OCI-LY7 (cell line): ENCODE measurements at regions not wholly inside any gene's neighbourhood (a gene's known extent, or its start where the extent isn't known, plus 50 kb on each side); places are given as distances from the start of the nearest gene placed in this dataset.

Experiments
- BruUV-seq: library from RNA; stranded (reverse); fragments of 400-500 nt; replicated peaks from 2 replicates; lab custom pipeline; 2021; lab: Mats Ljungman, UMichigan
- CTCF ChIA-PET: fragments of 300-600 bp; sonication (Branson Sonifier 250); formaldehyde crosslinking; loops from one replicate; lab custom pipeline; 2022; ENCODE audit warnings: antibody characterized with exemption; ENCODE audit not compliant: unreplicated experiment; lab: Charles Lee
- POLR2A ChIA-PET: fragments of 300-600 bp; sonication (Branson Sonifier 250); formaldehyde crosslinking; loops from one replicate; lab custom pipeline; 2022; ENCODE audit warnings: antibody characterized with exemption; lab: Charles Lee
- DNase-seq: peaks from one replicate; pipeline ENCODE4 v3.0.0-alpha.2; 2015; ENCODE audit warnings: low spot score
- H2AFZ ChIP-seq: fragments of 200-600 bp; sonication (generic), shearing (Covaris generic); 2 replicates; pipeline ENCODE4 v1.6.1; 2014; ENCODE audit warnings: mild to moderate bottlenecking, antibody characterized with exemption, low read length, moderate library complexity
- H3K27ac ChIP-seq: fragments of 200-600 bp; sonication (generic); 2 replicates; pipeline ENCODE4 v1.5.1; 2014; ENCODE audit warnings: mixed run types, low read depth, mild to moderate bottlenecking, moderate library complexity, low read length, inconsistent platforms; ENCODE audit not compliant: poor library complexity, severe bottlenecking
- H3K36me3 ChIP-seq: fragments of 200-600 bp; sonication (generic); 2 replicates; pipeline ENCODE4 v1.6.1; 2014; ENCODE audit warnings: mild to moderate bottlenecking, antibody characterized with exemption, low read length, moderate library complexity, mixed read lengths; ENCODE audit not compliant: insufficient read depth
- H3K4me1 ChIP-seq: fragments of 200-600 bp; sonication (generic); 2 replicates; pipeline ENCODE4 v1.5.1; 2014; ENCODE audit warnings: mild to moderate bottlenecking, low read length; ENCODE audit not compliant: insufficient read depth, poor library complexity, severe bottlenecking
- H3K4me2 ChIP-seq: fragments of 200-600 bp; sonication (generic); 2 replicates; pipeline ENCODE4 v1.6.1; 2014; ENCODE audit warnings: mild to moderate bottlenecking, low read length
- H3K4me3 ChIP-seq: fragments of 200-600 bp; sonication (generic); 2 replicates; pipeline ENCODE4 v1.5.1; 2014; ENCODE audit warnings: mild to moderate bottlenecking, low read depth, low read length; ENCODE audit not compliant: poor library complexity, severe bottlenecking
- H3K79me2 ChIP-seq: fragments of 200-600 bp; sonication (generic); 2 replicates; pipeline ENCODE4 v1.6.1; 2016; ENCODE audit warnings: low read depth, mild to moderate bottlenecking, low read length, moderate library complexity, mixed read lengths; ENCODE audit not compliant: insufficient read depth
- H3K9me2 ChIP-seq: fragments of 200-600 bp; sonication (generic); 2 replicates; pipeline ENCODE4 v1.6.1; 2016; ENCODE audit warnings: mild to moderate bottlenecking, low read length, mixed read lengths; ENCODE audit not compliant: insufficient read depth
- H3K9me3 ChIP-seq: fragments of 200-600 bp; sonication (generic); 2 replicates; pipeline ENCODE4 v1.6.1; 2014; ENCODE audit warnings: mild to moderate bottlenecking, mixed run types, low read length, mixed read lengths
- H4K20me1 ChIP-seq: fragments of 200-600 bp; sonication (generic); 2 replicates; pipeline ENCODE4 v1.6.1; 2014; ENCODE audit warnings: mild to moderate bottlenecking, antibody characterized with exemption, low read length, moderate library complexity, mixed read lengths; ENCODE audit not compliant: insufficient read depth
- CTCF ChIP-seq: fragments of 200-600 bp; sonication (generic); conservative IDR thresholded peaks from 2 replicates; pipeline ENCODE4 v1.5.1; 2014; ENCODE audit warnings: mild to moderate bottlenecking, antibody characterized with exemption, low read length, moderate library complexity, mixed read lengths
- EZH2phosphoT487 ChIP-seq: fragments of 200-600 bp; sonication (generic); IDR thresholded peaks from 2 replicates; pipeline ENCODE4 v1.6.1; 2018; ENCODE audit warnings: low read depth, borderline replicate concordance, mild to moderate bottlenecking, mixed run types, antibody characterized with exemption, low read length, moderate library complexity, mixed read lengths
- intact Hi-C: fragments of 100-400 bp; cut with micrococcal nuclease; formaldehyde crosslinking; loops from one replicate; pipeline ENCODE4 v1.10.0; 2022; ENCODE audit not compliant: unreplicated experiment

- ChIA-PET POLR2A (no interaction called here), CTCF (no interaction called here)
- no peak for DNase-seq
- no peaks in the 10 kb centered on the region for H3K79me2 ChIP-seq
- H3K9me2 ChIP-seq: no peaks in the 10 kb centered on the region
- TF ChIP-seq EZH2phosphoT487 (no peak), CTCF (no peak)
- no TSS peak for BruUV-seq
- peaks cover 13% of the 10 kb centered on the region; the same call in 1 of the 2 replicates for H3K9me3 ChIP-seq
- H3K4me2 ChIP-seq: no peak overlapping the region
- H3K4me1 ChIP-seq: no peaks in the 10 kb centered on the region
- H3K36me3 ChIP-seq: no peaks in the 10 kb centered on the region
- H3K27ac ChIP-seq: no peak overlapping the region
- intact Hi-C loops: no loop called here
- H3K4me3 ChIP-seq: no peak overlapping the region
- H2AFZ ChIP-seq: no peak overlapping the region
- H4K20me1 ChIP-seq: no peaks in the 10 kb centered on the region
These were observed 126.7 kb downstream of the IRF8 start for GRCh38 chr16:86025706-86026105.

GRCh38 chr16:86026171-86026910 lies 127.4 kb downstream of the IRF8 start:
- no TSS peak for BruUV-seq
- intact Hi-C loops: no loop called here
- no peaks in the 10 kb centered on the region for H4K20me1 ChIP-seq
- no peak overlapping the region for H3K4me3 ChIP-seq
- no peaks in the 10 kb centered on the region for H3K9me2 ChIP-seq
- H3K27ac ChIP-seq: no peak overlapping the region
- no peak for TF ChIP-seq EZH2phosphoT487
- TF ChIP-seq CTCF: no peak
- no peaks in the 10 kb centered on the region for H3K36me3 ChIP-seq
- H3K4me2 ChIP-seq: no peak overlapping the region
- H3K4me1 ChIP-seq: no peaks in the 10 kb centered on the region
- H3K9me3 ChIP-seq: peaks cover 13% of the 10 kb centered on the region; the same call in 1 of the 2 replicates
- ChIA-PET POLR2A (no interaction called here), CTCF (no interaction called here)
- no peaks in the 10 kb centered on the region for H3K79me2 ChIP-seq
- no peak overlapping the region for H2AFZ ChIP-seq
- DNase-seq: no peak

- Histone ChIP-seq H3K9me3 (peaks cover 13% of the 10 kb centered on the region; the same call in 1 of the 2 replicates), H4K20me1 (no peaks in the 10 kb centered on the region), H3K36me3 (no peaks in the 10 kb centered on the region), H3K79me2 (no peaks in the 10 kb centered on the region), H3K4me3 (no peak overlapping the region), H3K27ac (no peak overlapping the region), H3K4me1 (no peaks in the 10 kb centered on the region), H2AFZ (no peak overlapping the region), H3K4me2 (no peak overlapping the region), H3K9me2 (no peaks in the 10 kb centered on the region)
- TF ChIP-seq CTCF (no peak), EZH2phosphoT487 (no peak)
- BruUV-seq: no TSS peak
- ChIA-PET CTCF (no interaction called here), POLR2A (no interaction called here)
- no peak for DNase-seq
- intact Hi-C loops: no loop called here
These were observed 128.0 kb downstream of the IRF8 start for GRCh38 chr16:86026916-86027315.
